PC-3 (cell line): ENCODE measurements at regions not wholly inside any gene's neighbourhood (a gene's known extent, or its start where the extent isn't known, plus 50 kb on each side); places are given as distances from the start of the nearest gene placed in this dataset.

Experiments
- EZH2 ChIP-seq: fragments of 300-600 bp; sonication (generic); IDR thresholded peaks from one replicate; pipeline ENCODE4 v1.6.1; 2017; ENCODE audit warnings: antibody characterized with exemption, mild to moderate bottlenecking, low read length; ENCODE audit not compliant: unreplicated experiment
- TF ChIP-seq, protein P1 (sequence below): fragments of 300-600 bp; sonication (generic); conservative IDR thresholded peaks from 2 replicates; pipeline ENCODE4 v1.5.1; 2017; ENCODE audit warnings: antibody characterized with exemption, low read depth, mild to moderate bottlenecking, low read length

DNA sequence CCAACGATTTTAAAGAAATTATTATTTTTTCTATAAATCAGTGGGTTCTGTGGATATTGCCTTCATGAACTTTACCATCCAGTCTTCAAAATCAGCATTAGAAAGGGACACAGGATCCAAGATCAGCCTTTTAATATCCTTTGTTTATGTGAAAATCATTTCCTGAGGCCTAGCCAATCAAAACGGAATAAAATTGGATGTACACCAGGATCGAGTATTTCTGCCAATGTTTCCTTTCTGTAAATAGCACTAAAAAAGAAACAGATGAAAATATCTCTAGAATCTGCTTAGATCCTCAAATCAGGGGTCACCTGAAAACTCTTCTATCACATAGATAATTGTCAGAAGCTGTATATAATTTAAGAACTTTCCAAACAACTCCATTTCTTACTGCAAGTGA lies 1598.5 kb downstream of the LRRC4C start:
- TF ChIP-seq, protein P1, sequence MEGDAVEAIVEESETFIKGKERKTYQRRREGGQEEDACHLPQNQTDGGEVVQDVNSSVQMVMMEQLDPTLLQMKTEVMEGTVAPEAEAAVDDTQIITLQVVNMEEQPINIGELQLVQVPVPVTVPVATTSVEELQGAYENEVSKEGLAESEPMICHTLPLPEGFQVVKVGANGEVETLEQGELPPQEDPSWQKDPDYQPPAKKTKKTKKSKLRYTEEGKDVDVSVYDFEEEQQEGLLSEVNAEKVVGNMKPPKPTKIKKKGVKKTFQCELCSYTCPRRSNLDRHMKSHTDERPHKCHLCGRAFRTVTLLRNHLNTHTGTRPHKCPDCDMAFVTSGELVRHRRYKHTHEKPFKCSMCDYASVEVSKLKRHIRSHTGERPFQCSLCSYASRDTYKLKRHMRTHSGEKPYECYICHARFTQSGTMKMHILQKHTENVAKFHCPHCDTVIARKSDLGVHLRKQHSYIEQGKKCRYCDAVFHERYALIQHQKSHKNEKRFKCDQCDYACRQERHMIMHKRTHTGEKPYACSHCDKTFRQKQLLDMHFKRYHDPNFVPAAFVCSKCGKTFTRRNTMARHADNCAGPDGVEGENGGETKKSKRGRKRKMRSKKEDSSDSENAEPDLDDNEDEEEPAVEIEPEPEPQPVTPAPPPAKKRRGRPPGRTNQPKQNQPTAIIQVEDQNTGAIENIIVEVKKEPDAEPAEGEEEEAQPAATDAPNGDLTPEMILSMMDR = no peak
- no peak for TF ChIP-seq EZH2
